ENCODE measurements at regions not wholly inside any gene's neighbourhood (a gene's known extent, or its start where the extent isn't known, plus 50 kb on each side); places are given as distances from the start of the nearest gene placed in this dataset.

- TF ChIP-seq CTCF (IDR thresholded peaks at IDR 0.05; ENCODE audit: low read depth, low read length) = no peak
- TF ChIP-seq POLR2A (IDR thresholded peaks at IDR 0.05; ENCODE audit: extremely low read depth, insufficient read length) = no peak
Measured at GRCh38 chr3:28756056-28756455, 407.4 kb upstream of the AZI2 start.
